ENCODE measurements at regions not wholly inside any gene's neighbourhood (a gene's known extent, or its start where the extent isn't known, plus 50 kb on each side); places are given as distances from the start of the nearest gene placed in this dataset.
"Not testable (repeated sequence)": the region's sequence is repeated elsewhere in the genome, so short reads cannot be mapped to it uniquely, and the experiment has no call there.

GRCh38 chr21:38091061-38091460 is 165.7 kb upstream of the KCNJ15 start:
- H3K9me3 Mint-ChIP-seq; H3K27me3 ChIP-seq (ENCODE audit: insufficient read depth, low read length, poor library complexity, severe bottlenecking); H3K27ac Mint-ChIP-seq; H3K4me3 Mint-ChIP-seq; H3K9me3 ChIP-seq (ENCODE audit: low read length); DNase-seq; H3K4me1 ChIP-seq (ENCODE audit: insufficient read depth, low read length); POLR2A ChIA-PET; H3K36me3 ChIP-seq (ENCODE audit: insufficient read depth, low read length); H3K36me3 Mint-ChIP-seq; H3K4me1 Mint-ChIP-seq; CTCF ChIA-PET; H3K27ac ChIP-seq (ENCODE audit: low read depth, low read length); H3K4me3 ChIP-seq (ENCODE audit: low read length); H3K27me3 Mint-ChIP-seq: not testable (repeated sequence)

DNA sequence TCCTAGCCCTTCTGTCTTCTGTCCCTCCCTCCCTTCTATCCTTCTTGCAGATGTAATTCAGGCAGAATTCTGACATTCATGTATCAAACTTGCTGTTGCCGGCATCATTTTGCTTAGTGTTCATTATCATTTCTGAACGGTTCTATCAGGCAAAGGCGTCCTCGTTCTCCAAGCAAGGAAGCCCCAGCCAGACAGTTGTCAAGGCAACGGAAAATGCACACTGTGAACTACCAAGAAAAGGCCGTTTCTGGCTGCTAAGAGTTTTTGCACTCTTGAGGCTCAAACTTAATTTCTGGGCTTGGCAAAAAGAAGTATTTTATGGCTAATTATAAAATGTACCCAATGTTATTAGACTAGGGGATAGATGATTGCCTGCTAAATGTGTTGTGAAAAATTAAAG is 164.7 kb upstream of the KCNJ15 start:
- Histone ChIP-seq H3K27me3 (ENCODE audit: insufficient read depth, low read length, poor library complexity, severe bottlenecking) (no peaks in the 10 kb centered on the region), H3K4me3 (ENCODE audit: low read length) (no peak overlapping the region), H3K4me1 (ENCODE audit: insufficient read depth, low read length) (no peaks in the 10 kb centered on the region), H3K9me3 (ENCODE audit: low read length) (no peaks in the 10 kb centered on the region), H3K27ac (ENCODE audit: low read depth, low read length) (no peak overlapping the region), H3K36me3 (ENCODE audit: insufficient read depth, low read length) (no peaks in the 10 kb centered on the region)
- no peak for DNase-seq
- Mint-ChIP-seq H3K4me1 (no peaks in the 10 kb centered on the region), H3K4me3 (no peak overlapping the region), H3K27me3 (peaks cover 1 to 5% of the 10 kb centered on the region in 2 donors), H3K27ac (peak overlapping the region in 1 of 8 donors; percentile 81), H3K36me3 (no peaks in the 10 kb centered on the region), H3K9me3 (peaks cover 0 to 8% (median 0%) of the 10 kb centered on the region in 5 donors)
- ChIA-PET CTCF (no interaction called here), POLR2A (no interaction called here)

DNA sequence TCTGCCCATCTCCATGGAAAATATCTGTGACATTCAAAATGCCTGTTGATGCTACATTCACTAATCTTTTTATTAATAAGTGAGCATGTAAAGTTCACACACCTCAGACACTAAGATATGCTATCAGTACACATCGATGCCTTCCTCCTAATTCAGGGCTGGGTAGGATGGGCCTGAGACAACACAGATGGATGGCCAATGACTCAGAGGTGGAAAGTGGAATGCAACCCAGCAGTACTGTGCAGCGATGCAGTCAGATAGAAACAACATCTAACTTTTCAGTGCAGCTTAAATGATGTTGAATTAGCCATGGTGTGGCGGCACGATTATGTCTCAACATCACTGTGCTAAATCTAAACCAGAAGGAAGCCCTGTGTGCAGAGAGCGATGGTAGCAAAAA is 161.6 kb upstream of the KCNJ15 start:
- no peaks in the 10 kb centered on the region for H3K27me3 ChIP-seq (ENCODE audit: insufficient read depth, low read length, poor library complexity, severe bottlenecking)
- Mint-ChIP-seq H3K4me3 (no peak overlapping the region), H3K27me3 (peaks cover 1 to 5% of the 10 kb centered on the region in 2 donors), H3K27ac (no peak overlapping the region), H3K4me1 (no peaks in the 10 kb centered on the region), H3K36me3 (no peaks in the 10 kb centered on the region), H3K9me3 (peaks cover 0 to 16% (median 7%) of the 10 kb centered on the region in 5 donors)
- H3K4me1 ChIP-seq (ENCODE audit: insufficient read depth, low read length) = no peaks in the 10 kb centered on the region
- CTCF ChIA-PET = no interaction called here
- no peak for DNase-seq
- no peak overlapping the region for H3K4me3 ChIP-seq (ENCODE audit: low read length)
- POLR2A ChIA-PET = no interaction called here
- H3K9me3 ChIP-seq (ENCODE audit: low read length) = no peaks in the 10 kb centered on the region
- no peak overlapping the region for H3K27ac ChIP-seq (ENCODE audit: low read depth, low read length)
- no peaks in the 10 kb centered on the region for H3K36me3 ChIP-seq (ENCODE audit: insufficient read depth, low read length)

DNA sequence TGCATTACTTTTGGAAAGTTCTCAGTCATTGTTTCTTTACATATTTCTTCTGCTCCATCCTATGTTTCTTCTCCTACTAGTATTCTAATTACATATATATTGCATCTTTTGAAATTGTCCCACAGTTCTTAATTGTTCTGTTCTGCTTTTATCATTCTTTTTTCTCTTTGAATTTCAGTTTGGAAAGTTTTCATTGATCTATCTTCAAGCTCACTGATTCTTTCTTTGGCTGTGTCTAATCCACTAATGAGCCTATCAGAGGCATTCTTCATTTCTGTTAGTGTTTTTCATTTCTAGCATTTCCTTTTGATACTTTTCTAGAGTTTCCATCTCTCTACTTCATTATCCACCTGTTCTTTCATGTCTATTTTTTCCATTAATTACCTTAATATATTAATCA is 159.0 kb upstream of the KCNJ15 start:
- Mint-ChIP-seq H3K27me3 (peaks cover 1 to 13% of the 10 kb centered on the region in 2 donors), H3K36me3 (no peaks in the 10 kb centered on the region), H3K4me1 (no peaks in the 10 kb centered on the region), H3K4me3 (no peak overlapping the region), H3K9me3 (peaks cover 1 to 16% (median 7%) of the 10 kb centered on the region in 5 donors), H3K27ac (no peak overlapping the region)
- ChIA-PET CTCF (no interaction called here), POLR2A (no interaction called here)
- DNase-seq = no peak
- no peak overlapping the region for H3K27ac ChIP-seq (ENCODE audit: low read depth, low read length)
- no peaks in the 10 kb centered on the region for H3K4me1 ChIP-seq (ENCODE audit: insufficient read depth, low read length)
- no peaks in the 10 kb centered on the region for H3K9me3 ChIP-seq (ENCODE audit: low read length)
- no peak overlapping the region for H3K4me3 ChIP-seq (ENCODE audit: low read length)
- H3K27me3 ChIP-seq (ENCODE audit: insufficient read depth, low read length, poor library complexity, severe bottlenecking) = no peaks in the 10 kb centered on the region
- H3K36me3 ChIP-seq (ENCODE audit: insufficient read depth, low read length) = no peaks in the 10 kb centered on the region

DNA sequence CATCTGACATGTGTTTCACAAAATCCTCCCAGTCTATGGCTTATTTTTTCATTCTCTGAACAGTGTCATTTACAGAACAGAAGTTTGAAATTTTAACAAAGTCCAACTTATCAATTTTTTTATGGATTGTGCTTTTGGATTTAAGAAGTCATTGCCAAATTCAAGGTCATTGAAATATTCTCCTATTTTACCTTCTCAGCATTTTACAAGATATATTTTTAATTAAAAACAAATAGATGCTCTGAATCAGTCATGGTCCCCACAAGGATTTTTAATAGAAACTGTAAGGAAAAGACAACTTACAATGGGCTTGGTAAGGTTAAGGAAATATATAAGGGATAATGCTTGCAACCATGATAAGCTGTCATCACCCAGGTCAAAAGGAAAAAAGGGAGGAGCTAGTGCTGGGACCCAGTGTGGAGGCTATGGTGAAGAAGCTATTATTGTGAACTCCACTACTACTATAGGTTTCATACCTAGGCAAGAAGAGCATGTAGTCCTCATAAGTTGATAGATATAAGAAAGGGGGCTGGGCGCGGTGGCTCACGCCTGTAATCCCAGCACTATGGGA is 144.5 kb upstream of the KCNJ15 start:
- H3K27ac ChIP-seq (ENCODE audit: low read depth, low read length) = peak overlapping the region; percentile 64
- CTCF ChIA-PET = no interaction called here
- POLR2A ChIA-PET = no interaction called here
- no peak overlapping the region for H3K4me3 ChIP-seq (ENCODE audit: low read length)
- Mint-ChIP-seq H3K4me3 (peak overlapping the region in 1 of 7 donors; percentile 3), H3K27ac (peak overlapping the region in 1 of 8 donors; percentile 8), H3K36me3 (no peaks in the 10 kb centered on the region), H3K27me3 (peaks cover 0 to 5% of the 10 kb centered on the region in 2 donors), H3K4me1 (no peaks in the 10 kb centered on the region), H3K9me3 (peaks cover 0 to 4% (median 0%) of the 10 kb centered on the region in 5 donors)
- no peaks in the 10 kb centered on the region for H3K27me3 ChIP-seq (ENCODE audit: insufficient read depth, low read length, poor library complexity, severe bottlenecking)
- H3K4me1 ChIP-seq (ENCODE audit: insufficient read depth, low read length) = no peaks in the 10 kb centered on the region
- H3K9me3 ChIP-seq (ENCODE audit: low read length) = no peaks in the 10 kb centered on the region
- no peaks in the 10 kb centered on the region for H3K36me3 ChIP-seq (ENCODE audit: insufficient read depth, low read length)
- DNase-seq = no peak

DNA sequence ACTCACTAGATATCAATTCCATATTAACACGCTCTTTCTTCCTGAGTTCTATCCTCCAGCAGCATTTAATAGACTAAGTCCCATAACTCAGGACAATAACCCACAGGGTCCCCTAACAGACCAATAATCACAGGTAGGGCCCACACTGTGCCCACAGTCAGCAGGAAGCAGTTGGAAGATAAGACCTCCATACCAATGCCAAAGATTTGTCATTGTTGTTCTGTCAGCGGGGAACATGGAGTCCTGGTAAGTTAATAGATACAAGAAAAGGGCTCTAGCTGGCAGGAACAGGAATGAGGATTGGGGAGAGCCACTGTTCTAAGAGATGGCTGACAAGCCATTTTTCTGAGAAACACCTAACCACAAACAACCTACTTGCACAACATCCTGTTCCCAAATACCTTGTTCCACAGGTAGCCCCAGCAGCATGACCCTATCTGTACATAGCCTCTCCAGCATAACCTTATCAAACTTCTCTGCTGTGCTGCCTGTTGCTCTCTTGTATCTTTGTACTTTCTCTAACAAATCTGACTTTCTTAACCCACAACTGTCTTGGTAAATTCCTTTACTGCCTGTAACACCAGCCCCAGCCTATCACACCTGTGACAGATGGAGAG is 142.0 kb upstream of the KCNJ15 start:
- CTCF ChIA-PET = no interaction called here
- no peaks in the 10 kb centered on the region for H3K36me3 Mint-ChIP-seq
- H3K4me3 Mint-ChIP-seq = no peak overlapping the region
- H3K27ac ChIP-seq (ENCODE audit: low read depth, low read length) = no peak overlapping the region
- no peak overlapping the region for H3K27ac Mint-ChIP-seq
- DNase-seq = no peak
- no peaks in the 10 kb centered on the region for H3K4me1 ChIP-seq (ENCODE audit: insufficient read depth, low read length)
- no peak overlapping the region for H3K4me3 ChIP-seq (ENCODE audit: low read length)
- POLR2A ChIA-PET = no interaction called here
- peaks cover 0 to 4% (median 0%) of the 10 kb centered on the region in 5 donors for H3K9me3 Mint-ChIP-seq
- H3K9me3 ChIP-seq (ENCODE audit: low read length) = no peaks in the 10 kb centered on the region
- peaks cover 0 to 5% of the 10 kb centered on the region in 2 donors for H3K27me3 Mint-ChIP-seq
- no peaks in the 10 kb centered on the region for H3K27me3 ChIP-seq (ENCODE audit: insufficient read depth, low read length, poor library complexity, severe bottlenecking)
- no peaks in the 10 kb centered on the region for H3K36me3 ChIP-seq (ENCODE audit: insufficient read depth, low read length)
- H3K4me1 Mint-ChIP-seq = no peaks in the 10 kb centered on the region

GRCh38 chr21:38115870-38116269 is 140.9 kb upstream of the KCNJ15 start:
- H3K27ac ChIP-seq (ENCODE audit: low read depth, low read length) = no peak overlapping the region
- H3K9me3 Mint-ChIP-seq = peaks cover 0 to 4% (median 0%) of the 10 kb centered on the region in 5 donors
- no peaks in the 10 kb centered on the region for H3K27me3 ChIP-seq (ENCODE audit: insufficient read depth, low read length, poor library complexity, severe bottlenecking)
- ChIA-PET CTCF (no interaction called here), POLR2A (no interaction called here)
- H3K27ac Mint-ChIP-seq = no peak overlapping the region
- H3K4me3 Mint-ChIP-seq = no peak overlapping the region
- H3K36me3 ChIP-seq (ENCODE audit: insufficient read depth, low read length) = no peaks in the 10 kb centered on the region
- no peaks in the 10 kb centered on the region for H3K9me3 ChIP-seq (ENCODE audit: low read length)
- H3K4me1 ChIP-seq (ENCODE audit: insufficient read depth, low read length) = no peaks in the 10 kb centered on the region
- H3K4me3 ChIP-seq (ENCODE audit: low read length) = no peak overlapping the region
- no peaks in the 10 kb centered on the region for H3K4me1 Mint-ChIP-seq
- no peak for DNase-seq
- peaks cover 0 to 5% of the 10 kb centered on the region in 2 donors for H3K27me3 Mint-ChIP-seq
- H3K36me3 Mint-ChIP-seq = no peaks in the 10 kb centered on the region

DNA sequence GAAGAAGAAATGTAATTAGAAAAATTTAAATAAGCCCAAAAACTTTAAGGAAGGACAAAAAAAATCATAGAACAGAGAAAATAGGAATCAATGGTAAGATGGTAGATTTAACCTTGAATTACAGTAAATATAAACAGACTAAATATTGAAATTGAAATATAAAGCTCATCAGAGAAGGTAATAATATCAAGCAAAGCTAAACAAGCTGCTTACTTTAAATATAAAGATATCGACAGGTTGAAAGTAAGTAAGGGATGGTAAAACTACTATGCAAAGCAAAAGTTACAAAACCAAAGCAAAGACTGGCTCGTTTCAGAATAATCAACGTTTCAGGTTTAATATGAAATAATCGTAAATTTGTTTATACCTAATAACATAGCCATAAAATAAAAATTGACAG is 137.0 kb upstream of the KCNJ15 start:
- no peak overlapping the region for H3K4me3 ChIP-seq (ENCODE audit: low read length)
- no peaks in the 10 kb centered on the region for H3K36me3 Mint-ChIP-seq
- H3K27me3 ChIP-seq (ENCODE audit: insufficient read depth, low read length, poor library complexity, severe bottlenecking) = no peaks in the 10 kb centered on the region
- no peaks in the 10 kb centered on the region for H3K27me3 Mint-ChIP-seq
- peaks cover 0 to 3% (median 0%) of the 10 kb centered on the region in 5 donors for H3K9me3 Mint-ChIP-seq
- H3K9me3 ChIP-seq (ENCODE audit: low read length) = no peaks in the 10 kb centered on the region
- no peaks in the 10 kb centered on the region for H3K36me3 ChIP-seq (ENCODE audit: insufficient read depth, low read length)
- CTCF ChIA-PET = no interaction called here
- no peaks in the 10 kb centered on the region for H3K4me1 Mint-ChIP-seq
- POLR2A ChIA-PET = no interaction called here
- no peaks in the 10 kb centered on the region for H3K4me1 ChIP-seq (ENCODE audit: insufficient read depth, low read length)
- H3K4me3 Mint-ChIP-seq = no peak overlapping the region
- H3K27ac ChIP-seq (ENCODE audit: low read depth, low read length) = peak overlapping the region; percentile 73
- no peak overlapping the region for H3K27ac Mint-ChIP-seq
- no peak for DNase-seq

DNA sequence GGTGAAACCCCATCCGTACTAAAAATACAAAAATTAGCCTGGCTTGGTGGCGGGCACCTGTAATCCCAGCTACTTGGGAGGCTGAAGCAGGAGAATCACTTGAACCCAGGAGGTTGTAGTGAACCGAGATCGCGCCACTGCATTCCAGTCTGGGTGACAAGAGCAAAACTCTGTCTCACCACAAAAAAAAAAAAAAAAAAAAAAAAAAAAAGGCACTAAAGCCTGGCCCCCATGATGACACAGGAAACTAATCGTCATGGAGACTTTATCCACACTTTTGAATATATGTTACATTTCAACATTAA is 136.2 kb upstream of the KCNJ15 start:
- DNase-seq; POLR2A ChIA-PET; H3K27me3 Mint-ChIP-seq; H3K4me3 ChIP-seq (ENCODE audit: low read length); H3K4me1 Mint-ChIP-seq; H3K36me3 Mint-ChIP-seq; H3K4me1 ChIP-seq (ENCODE audit: insufficient read depth, low read length); H3K4me3 Mint-ChIP-seq; H3K27ac Mint-ChIP-seq; H3K36me3 ChIP-seq (ENCODE audit: insufficient read depth, low read length); H3K9me3 Mint-ChIP-seq; H3K27me3 ChIP-seq (ENCODE audit: insufficient read depth, low read length, poor library complexity, severe bottlenecking); H3K9me3 ChIP-seq (ENCODE audit: low read length): not testable (repeated sequence)
- CTCF ChIA-PET = interaction anchor here (0.7 to 1.2 kb wide), 2 partner anchors 13 to 36 kb away, joined by 3 to 4 read pairs; no protein-coding TSS in a partner anchor
- H3K27ac ChIP-seq (ENCODE audit: low read depth, low read length) = peak overlapping the region; percentile 73
